ENCODE measurements at regions not wholly inside any gene's neighbourhood (a gene's known extent, or its start where the extent isn't known, plus 50 kb on each side); places are given as distances from the start of the nearest gene placed in this dataset.
"Not testable (repeated sequence)": the region's sequence is repeated elsewhere in the genome, so short reads cannot be mapped to it uniquely, and the experiment has no call there.

- TF ChIP-seq CTCF (IDR thresholded peaks at IDR 0.05), result no peak
- ATAC-seq (ENCODE audit: low FRiP score) (no peak), DNase-seq (ENCODE audit: low spot score) (no peak)
These were observed 114.1 kb downstream of the GXYLT1 start for GRCh38 chr12:42030588-42030987.

DNA sequence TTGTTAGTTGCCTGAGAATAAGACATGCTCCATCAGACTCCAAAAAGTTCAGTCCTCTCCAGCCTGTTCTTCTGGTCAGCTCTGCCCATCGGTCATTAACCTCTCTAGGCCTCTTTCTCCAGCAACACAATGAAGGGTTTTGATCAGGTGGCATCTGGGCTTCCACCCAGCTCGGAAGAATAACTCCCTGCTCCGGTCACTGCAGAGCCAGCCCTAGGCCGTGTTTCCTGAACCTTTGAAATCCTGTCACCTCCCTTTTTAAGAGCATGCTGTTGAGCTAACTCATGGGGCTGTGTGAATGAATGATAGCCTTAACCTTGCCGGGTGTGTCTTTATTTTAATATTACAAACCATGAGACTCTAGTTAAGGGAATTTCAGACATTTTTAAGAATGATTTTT is 117.1 kb downstream of the GXYLT1 start:
- ATAC-seq (ENCODE audit: low FRiP score) (no peak), DNase-seq (ENCODE audit: low spot score) (no peak)
- TF ChIP-seq CTCF (IDR thresholded peaks at IDR 0.05), result no peak

- DNase-seq (ENCODE audit: low spot score) (no peak), ATAC-seq (ENCODE audit: low FRiP score) (no peak)
- no peak for TF ChIP-seq CTCF (IDR thresholded peaks at IDR 0.05)
These were observed 120.2 kb downstream of the GXYLT1 start for GRCh38 chr12:42024495-42024830.

GRCh38 chr12:42023733-42024494 is 120.8 kb downstream of the GXYLT1 start:
- ATAC-seq (ENCODE audit: low FRiP score), result peak; percentile 76
- peak in 1 of 3 donors; percentile 86 for TF ChIP-seq CTCF (IDR thresholded peaks at IDR 0.05)

DNA sequence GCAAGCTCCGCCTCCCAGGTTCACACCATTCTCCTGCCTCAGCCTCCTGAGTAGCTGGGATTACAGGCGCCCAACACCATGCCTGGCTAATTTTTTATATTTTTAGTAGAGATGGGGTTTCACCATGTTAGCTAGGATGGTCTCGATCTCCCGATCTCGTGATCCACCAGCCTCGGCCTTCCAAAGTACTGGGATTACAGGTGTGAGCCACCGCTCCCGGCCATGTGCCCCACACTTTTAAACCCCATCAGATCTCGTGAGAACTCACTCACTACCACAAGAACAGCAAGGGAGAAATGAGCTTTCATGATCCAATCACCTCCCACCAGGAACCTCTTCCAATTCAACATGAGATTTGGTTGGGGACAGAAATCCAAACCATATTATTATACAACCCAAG is 122.7 kb downstream of the GXYLT1 start:
- ATAC-seq (ENCODE audit: low FRiP score); DNase-seq (ENCODE audit: low spot score): not testable (repeated sequence)

More at GRCh38 chr12:42023733-42024494, 120.8 kb downstream of the GXYLT1 start:
- DNase-seq (ENCODE audit: low spot score), result peak; percentile 38

- no peak for TF ChIP-seq CTCF (IDR thresholded peaks at IDR 0.05)
- ATAC-seq (ENCODE audit: low FRiP score) (no peak), DNase-seq (ENCODE audit: low spot score) (no peak)
These were observed 123.2 kb downstream of the GXYLT1 start for GRCh38 chr12:42021469-42021868.

DNA sequence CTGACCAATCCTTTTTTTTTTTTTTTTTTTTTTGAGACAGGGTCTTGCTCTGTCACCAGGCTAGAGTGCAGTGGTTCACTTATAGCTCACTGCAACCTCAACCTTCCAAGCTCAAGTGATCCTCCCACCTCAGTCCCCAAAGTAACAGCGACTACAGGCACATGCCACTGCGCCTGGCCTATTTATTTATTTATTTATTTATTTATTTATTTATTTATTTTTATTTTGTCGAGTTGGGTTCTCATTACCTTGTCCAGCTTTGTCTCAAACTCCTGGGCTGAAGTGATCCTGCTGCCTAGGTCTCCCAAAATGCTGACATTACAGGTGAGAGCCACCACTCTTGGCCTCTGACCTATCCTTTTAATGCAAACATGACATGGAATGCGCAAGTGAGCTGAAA is 124.4 kb downstream of the GXYLT1 start:
- TF ChIP-seq CTCF (IDR thresholded peaks at IDR 0.05), result no peak
- ATAC-seq (ENCODE audit: low FRiP score) (no peak), DNase-seq (ENCODE audit: low spot score) (no peak)
